AG08395 (cell line): ENCODE measurements at regions not wholly inside any gene's neighbourhood (a gene's known extent, or its start where the extent isn't known, plus 50 kb on each side); places are given as distances from the start of the nearest gene placed in this dataset.
"Not testable (repeated sequence)": the region's sequence is repeated elsewhere in the genome, so short reads cannot be mapped to it uniquely, and the experiment has no call there.

Source experiments
- DNase-seq: peaks from one replicate; pipeline ENCODE4 v3.0.0; 2012; ENCODE audit warnings: mixed read lengths, low spot score

DNA sequence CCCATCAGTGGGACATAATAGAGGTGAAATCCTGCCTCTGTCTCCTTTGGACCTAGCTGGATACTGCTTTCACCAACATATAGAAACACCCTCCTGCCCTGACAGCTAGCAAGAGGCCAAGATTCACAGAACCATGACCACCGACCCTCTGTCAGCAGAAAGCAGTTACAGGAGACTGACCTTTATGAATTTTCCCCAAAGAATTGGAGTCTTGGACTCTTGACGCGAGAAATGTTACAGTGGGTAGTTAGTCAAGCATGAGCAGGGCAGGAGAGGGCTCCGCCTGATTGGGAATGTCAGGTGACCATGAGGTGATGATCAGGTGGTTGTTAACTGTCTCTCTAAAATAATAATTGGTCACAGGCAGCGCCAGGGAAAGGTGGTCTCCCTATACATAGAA lies 1002.3 kb downstream of the TDRD15 start:
- DNase-seq, result no peak

DNA sequence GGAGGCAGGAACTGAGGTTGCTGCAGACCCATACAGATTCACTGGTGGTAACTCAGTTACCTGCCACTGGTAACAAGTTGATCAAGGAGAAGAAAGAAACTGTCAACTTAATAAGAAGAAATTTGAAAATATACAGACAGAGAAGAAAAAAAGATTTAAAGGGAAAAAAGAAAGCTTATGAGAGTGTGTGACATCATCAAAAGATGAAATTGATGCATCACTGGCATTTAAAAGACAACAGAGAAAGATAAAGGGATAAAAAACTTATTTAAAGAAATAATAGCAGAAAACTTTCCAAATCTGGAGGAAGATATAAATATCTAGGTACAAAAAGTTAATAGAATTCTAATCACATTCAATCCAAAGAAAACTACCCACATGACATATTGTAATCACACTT lies 1003.2 kb downstream of the TDRD15 start:
- no peak for DNase-seq

DNA sequence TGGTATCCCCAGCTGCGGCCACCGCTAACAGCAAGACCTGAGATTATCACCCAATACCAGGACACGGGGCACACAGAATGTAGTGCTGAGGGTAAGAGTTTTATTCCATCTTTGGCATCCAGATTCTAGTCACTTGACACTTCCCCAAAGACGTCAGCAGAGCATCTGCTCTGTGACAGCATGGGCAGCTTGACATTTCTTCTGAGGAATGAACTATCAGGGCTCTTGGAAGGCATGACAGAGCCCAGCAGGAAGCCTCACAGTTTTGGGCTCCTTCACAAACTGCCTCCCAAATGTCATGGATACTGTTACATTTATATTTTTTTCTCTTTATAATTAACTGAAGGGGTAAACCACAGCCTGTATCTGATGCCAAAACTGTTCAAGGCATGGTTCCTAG lies 1010.7 kb downstream of the TDRD15 start:
- no peak for DNase-seq

DNA sequence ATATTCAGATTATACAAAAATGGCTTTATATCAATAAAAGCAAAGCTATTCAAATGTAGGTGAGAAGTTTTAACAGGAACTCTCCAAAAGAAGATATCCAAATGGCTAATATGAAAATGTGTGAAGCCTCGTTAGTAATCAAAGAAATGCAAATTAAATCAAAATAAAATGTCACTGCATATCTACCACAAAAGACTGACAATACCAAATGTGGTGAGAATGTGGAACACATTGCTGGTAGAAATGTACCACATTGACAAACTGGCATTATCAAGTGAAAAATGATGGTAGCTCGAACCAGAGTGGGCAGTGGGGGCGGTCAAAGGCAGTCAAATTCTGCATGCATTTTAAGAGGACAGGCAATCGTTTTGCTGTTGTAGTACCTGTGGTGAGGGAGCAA lies 1012.7 kb downstream of the TDRD15 start:
- no peak for DNase-seq

DNA sequence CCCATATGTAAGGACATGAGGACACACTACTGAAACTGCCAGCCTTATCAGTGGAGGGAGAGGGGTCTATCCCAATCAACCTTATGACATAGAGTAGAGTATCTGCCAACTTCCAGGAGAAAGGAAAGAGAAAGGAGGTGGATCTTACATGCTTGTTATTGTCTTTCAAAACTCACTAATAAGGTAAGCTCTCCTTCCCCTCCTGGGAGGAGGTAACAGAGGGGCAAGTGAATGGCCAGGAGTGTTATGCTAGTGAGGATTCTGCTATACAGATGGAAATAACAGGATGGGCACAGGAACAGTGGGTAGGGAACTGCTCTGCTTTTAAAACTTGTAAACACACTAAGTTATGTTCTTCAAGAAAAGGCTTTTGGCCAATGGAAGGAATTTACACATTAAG lies 1020.1 kb downstream of the TDRD15 start:
- DNase-seq, result no peak

DNA sequence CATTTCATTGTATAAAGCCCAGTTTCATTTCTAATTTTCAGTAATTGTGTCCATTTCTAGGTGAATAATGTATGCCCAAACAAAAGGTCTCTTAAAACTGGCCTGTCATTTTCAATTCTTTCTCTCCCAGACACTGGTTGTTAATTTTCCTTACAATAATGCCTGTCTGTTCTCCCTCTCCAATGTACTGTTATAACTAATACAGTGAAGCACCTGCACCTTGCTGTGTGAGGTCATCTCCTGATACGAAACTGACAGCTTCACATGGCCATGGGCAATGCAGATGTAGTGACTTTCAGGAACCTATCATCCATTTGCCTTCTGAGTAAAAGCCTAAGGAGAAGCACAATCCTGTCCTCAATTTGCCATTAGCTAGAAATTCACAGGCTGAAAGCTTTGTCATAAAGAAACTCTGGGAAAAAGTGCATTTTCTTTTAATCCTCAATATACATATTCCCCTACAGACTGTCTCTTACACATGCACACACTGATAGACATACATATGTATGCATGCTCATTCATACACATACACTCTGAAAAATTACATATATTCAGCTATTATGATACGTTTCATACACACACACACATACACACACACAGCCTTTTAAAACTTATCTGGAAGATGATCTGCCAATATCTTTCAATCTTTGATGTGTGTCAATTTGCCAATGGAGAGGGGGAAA lies 1030.3 kb downstream of the TDRD15 start:
- DNase-seq, result no peak

DNA sequence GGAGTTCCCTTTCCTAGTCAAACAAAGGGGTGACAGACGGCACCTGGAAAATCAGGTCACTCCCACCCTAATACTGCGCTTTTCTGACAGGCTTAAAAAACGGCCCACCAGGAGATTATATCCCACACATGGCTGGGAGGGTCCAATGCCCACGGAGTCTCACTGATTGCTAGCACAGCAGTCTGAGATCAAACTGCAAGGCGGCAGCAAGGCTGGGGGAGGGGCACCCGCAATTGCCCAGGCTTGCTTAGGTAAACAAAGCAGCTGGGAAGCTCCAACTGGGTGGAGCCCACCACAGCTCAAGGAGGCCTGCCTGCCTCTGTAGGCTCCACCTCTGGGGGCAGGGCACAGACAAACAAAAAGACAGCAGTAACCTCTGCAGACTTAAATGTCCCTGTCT lies 1032.9 kb downstream of the TDRD15 start:
- not testable (repeated sequence) for DNase-seq

DNA sequence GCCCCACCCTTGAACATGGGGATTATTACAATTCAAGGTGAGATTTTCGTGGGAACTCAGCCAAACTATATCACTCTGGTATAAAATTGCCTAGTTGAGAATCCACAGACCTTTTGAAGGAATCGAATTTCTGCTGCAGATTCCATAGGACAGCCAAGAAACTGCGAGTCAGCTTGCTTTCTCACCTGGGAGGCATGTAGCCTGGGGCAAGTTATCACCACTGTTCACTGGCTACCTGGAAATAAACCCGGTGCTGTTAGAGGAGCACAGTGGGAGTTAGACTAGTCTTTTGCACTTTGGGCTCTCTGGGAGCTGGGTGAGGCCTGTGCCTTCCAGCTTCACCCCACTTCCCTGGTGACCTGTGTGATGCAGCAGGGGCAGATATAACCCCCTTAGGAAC lies 1043.5 kb downstream of the TDRD15 start:
- DNase-seq, result no peak

DNA sequence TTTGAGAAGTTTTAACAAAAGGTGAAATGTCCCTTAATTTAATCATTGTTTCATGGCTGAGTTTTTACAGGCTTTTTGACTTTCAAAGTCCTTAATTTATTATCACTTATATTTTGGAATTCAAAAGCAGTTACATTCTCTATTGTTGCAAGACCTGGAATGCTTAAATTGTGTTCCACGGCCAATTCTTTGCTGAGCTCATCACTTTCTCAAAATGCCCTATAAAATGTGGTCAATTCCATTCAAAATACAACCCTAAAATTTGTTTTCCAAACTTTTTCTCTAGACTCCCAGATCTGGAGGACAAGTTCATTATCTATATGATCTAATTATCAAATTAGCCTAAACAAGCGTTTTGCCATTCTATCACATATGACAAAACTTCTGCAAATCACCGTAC lies 1051.2 kb downstream of the TDRD15 start:
- no peak for DNase-seq

DNA sequence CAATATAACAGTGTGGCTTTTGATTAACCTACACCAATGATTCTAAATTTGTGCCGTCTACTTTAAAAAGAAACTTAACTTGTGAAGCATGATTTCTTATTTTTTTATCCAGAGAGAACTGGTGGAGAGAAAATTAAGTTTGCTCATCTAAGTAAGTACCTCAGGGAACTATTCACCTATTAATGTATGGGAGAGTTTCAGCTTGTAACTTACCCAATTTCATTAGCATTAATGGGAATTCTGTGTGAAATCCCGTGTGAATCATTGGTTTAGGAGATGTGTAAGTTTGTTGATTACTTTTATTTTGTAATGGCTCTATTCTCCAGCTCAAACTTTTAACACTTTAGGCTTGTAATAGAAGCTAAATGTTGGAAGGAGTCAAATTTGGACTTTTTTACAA lies 1061.5 kb downstream of the TDRD15 start:
- DNase-seq, result no peak

DNA sequence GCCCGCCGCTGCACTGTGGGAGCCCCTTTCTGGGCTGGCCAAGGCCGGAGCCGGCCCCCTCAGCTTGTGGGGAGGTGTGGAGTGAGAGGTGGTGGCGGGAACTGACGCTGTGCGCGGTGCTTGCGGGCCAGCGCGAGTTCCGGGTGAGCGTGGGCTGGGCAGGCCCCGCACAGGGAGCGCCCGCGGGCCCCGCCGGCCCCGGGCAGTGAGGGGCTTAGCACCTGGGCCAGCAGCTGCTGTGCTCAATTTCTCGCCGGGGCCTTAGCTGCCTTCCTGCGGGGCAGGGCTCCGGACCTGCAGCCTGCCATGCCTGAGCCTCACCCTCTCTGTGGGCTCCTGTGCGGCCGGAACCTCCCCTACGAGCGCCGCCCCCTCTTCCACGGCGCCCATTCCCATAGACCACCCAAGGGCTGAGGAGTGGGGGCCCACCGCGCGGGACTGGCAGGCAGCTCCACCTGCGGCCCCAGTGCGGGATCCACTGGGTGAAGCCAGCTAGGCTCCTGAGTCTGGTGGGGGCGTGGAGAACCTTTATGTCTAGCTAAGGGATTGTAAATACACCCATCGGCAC lies 1062.6 kb downstream of the TDRD15 start:
- DNase-seq, result not testable (repeated sequence)

DNA sequence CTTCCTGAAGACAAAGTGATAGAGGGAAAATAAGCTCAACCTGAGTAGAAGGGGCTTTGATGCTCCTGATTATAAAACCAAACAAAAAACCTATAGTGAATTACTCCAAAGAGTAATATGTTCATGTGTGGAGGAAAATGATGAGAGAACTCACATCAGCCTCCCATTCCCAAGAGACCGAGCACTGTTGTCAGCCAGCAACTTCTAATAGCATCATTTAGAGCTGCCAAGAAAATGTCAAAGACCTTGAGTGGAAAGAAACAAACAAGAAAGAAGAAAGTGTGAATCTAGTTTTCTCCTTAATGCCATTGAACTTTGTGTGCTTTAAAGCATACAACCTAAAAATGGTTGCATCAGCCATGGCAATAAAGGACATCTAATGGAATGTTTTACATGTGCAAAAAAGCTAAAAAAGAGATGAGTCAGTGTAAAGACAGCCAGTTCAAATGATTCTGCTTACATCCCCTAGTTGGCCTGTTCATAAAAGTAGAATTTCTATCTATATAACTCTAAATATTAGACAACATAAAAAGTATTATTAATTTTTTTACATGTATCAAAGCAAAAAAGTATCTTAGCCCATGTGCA lies 1066.2 kb downstream of the TDRD15 start:
- no peak for DNase-seq

DNA sequence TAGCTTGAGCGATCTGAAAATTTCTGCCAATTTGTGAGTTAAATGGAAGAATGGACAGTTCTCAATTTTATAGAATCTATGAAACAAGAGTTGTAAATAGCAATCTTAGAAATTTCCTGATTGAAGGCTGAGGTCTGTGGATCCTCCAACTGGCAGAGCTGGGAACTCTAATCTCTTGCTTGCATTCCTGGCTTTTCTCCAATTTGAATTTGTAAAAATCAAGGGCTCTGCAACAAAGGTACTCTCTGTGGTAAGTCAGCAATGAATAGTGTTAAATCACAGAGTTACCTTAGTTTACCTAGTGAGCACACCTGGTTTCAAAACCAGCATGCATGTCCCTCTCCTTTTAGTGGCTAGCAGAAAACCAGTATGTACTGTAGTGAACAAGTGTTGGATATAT lies 1070.5 kb downstream of the TDRD15 start:
- no peak for DNase-seq

DNA sequence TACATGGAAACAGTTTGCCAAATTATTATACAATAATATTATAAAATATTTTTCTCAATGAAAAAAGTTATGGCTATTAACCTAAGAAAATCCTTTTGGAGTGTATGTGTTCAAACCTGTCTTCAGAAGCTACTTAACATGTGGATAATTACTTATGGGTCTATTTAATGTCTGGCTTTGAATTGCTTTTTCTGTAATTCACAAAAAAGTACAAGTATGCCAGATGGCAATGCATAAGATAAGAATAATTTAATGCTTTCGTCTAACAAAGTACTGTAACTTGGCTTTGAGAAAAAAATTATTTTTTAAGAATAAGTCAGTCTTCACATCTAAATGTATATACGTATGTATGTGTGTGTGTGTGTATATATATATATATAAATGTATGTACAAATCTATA lies 1073.0 kb downstream of the TDRD15 start:
- DNase-seq, result no peak

DNA sequence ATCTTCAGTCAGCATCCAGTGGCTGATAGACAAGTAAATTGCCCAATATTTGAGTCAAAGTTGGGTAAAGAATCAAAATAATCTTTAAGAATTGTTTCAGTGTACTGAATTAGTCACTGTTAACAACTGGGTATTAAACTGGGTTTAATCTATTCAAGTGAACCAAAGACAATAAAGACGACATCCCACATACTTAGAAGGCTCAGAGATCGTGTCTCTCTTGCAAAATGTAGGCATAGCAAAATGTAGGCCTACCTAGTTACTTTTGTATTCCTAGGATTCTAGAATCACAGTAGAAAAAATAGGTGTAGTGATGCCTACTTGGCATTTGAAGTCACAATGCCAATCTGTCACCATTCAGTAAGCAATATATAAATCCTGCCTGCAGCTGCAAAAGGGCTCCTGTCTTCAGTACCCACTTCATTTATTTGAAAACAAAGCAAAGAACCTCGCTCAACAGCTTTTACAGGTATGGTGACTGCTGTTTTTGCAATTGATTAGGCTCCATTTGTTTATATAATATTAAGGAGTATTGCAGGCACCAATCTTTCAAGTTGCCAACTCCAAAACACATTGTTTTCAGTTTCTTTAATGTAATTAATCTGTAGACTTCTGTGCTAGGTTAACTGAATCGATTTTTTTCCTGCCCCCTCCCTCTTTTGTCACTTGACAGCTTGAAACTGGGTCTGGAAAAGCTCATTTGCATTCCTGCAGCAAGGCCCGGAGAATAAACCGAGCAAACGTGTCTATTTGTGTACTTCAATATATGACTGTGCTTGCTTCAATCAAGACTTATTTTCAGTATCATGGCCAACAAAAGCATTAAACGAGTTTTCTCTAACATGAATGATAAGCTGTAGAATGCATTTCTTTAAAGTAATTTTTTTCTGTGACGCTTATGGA lies 1074.9 kb downstream of the TDRD15 start:
- DNase-seq, result no peak

DNA sequence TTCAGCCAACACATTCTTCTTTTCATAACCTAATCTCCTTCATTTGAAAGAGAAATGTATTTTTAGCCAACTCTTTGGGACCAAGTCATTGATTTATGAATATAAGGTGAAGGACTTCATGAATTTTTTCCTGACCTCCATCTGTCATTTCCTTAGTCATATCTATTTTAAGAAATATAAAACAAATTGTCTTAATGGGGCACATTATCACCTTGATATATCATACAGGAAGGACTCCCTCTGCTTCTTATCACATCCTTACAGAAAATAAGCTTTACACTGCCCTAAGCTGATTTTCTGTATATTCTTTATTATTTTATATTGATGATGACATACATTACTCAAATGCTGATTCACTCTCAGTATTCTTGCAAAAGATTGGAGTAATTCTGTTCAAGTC lies 1076.2 kb downstream of the TDRD15 start:
- DNase-seq, result no peak

DNA sequence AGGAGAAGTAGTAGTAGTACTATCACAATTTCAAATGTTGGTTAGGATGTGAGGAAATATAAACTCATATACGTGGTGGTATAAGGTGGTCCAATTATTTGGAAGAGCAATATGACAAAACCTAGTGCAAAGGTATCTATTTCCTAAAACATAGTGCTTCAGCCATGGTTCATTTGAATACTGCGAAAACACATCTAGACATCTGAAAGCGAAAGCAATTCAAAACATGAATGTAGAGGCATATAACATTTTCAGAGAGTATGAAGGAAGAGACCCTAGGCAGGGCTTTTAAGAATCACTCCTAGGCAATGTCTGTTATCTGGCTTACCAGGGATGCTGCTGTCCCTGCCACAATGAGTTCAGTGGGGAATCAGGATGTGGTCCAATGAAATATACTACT lies 1085.8 kb downstream of the TDRD15 start:
- DNase-seq, result no peak

DNA sequence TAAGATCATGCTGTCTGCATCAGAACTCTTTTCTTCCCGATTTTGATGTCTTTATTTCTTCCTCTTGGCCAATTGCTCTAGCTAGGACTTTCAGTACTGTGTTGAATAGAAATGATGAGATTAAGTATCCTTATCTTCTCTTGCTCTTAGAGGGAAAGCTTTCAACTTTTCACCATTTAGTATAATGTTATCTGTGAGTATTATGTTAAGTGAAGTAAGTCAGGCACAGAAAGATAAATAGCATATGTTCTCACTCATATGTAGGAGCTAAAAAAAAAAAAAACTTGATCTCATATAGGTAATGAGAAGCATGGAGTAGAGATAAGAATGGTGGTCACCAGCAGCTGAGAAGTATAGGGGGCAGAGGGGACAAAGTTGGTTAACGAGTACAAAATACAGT lies 1089.5 kb downstream of the TDRD15 start:
- no peak for DNase-seq

DNA sequence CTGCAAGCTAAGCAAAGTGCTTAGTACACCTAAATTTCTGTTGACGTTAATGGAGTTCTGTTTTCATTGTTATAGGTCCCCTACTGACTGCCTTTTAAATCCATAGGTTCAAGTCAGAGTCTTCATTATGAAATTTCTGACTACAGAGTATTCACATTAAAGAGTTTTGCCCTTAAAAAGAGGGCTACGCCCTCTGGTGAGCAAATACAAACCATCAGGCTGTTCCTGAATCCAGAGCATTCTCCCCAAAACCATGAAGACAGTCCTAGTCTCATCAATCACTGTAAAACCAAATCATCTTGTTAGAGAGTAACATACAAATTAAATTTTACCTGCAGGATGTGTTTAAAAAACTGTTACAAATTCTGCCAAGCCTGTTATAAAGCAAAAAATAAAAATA lies 1091.7 kb downstream of the TDRD15 start:
- DNase-seq, result no peak

DNA sequence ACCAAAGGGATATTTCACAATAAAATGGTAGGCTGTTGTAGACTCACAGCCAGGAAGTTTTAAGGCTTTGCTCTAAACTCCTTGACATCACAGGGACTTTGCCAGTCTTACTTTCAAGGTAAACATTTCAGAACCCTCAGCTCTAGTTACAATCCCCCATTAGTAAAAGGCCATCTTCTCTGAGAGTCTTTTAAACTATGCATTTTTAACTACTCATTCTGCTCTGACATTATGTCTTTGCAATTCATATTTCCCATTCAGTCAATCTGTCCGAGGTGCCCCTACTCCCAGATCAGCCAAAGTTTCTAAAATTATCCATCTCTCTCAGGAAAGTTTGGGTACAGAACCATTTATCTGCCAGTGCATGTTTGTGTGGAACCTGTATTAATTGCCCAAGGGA lies 1094.1 kb downstream of the TDRD15 start:
- no peak for DNase-seq

DNA sequence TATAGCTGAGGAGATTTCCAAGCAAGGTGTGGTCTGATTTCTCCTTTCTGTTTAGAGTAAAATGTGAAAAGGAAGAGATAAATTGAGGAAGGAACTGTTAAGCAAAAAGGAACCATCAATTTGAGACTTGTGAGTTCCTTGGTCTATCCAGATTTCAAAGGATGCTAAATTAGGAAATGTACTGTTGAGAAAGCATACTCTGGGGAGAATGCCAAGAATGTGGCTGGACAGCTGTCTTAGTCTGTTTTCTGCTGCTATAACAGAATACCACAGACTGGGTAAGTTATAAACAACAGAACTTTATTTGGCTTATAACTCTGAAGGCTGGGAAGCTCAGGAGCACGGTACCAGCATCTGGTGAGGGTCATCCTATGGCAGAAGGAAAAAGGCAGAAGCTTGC lies 1097.2 kb downstream of the TDRD15 start:
- no peak for DNase-seq

DNA sequence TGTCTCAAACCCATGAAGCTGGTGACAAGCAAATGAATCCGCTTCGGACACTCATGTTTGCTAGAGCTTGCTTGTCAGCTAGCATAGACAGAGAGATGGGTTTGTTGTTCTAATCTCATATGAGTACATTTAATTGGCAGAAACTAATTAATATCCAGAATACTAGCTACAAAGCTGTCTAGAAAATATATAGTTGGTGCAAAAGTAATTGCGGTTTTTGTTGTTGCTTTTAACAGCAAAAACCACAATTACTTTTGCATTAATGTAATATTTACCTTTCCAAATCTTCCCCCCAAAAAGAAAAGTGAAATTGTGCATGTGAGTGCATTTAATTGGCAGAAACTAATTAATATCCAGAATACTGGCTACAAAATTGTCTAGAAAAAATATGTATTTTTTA lies 1115.2 kb downstream of the TDRD15 start:
- no peak for DNase-seq

DNA sequence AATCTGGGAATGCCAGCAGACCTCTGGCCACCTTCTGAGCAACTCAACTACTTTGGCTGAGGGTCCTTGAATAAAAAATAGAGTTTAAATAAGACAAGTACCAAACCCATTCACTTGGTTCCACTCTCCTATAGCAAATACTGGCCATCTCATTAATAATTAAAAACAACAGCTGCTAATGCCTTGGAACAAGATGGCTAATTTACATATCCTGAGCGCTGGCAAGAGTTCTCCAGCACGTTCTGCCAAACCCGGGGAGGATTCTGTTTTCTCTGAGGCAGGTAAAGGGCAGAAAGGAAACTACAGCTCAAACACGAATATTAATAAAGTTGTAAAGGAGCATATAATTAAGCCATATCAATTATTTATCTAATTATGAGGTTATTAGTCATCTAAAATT lies 1123.7 kb downstream of the TDRD15 start:
- DNase-seq, result no peak
